ENCODE measurements at regions not wholly inside any gene's neighbourhood (a gene's known extent, or its start where the extent isn't known, plus 50 kb on each side); places are given as distances from the start of the nearest gene placed in this dataset.
"Not testable (repeated sequence)": the region's sequence is repeated elsewhere in the genome, so short reads cannot be mapped to it uniquely, and the experiment has no call there.

- in situ Hi-C loops (cut with MboI; ENCODE audit: low sequenced_read_pairs, unreplicated experiment) = no loop called here
Measured at GRCh38 chr4:54838301-54838700, 180.5 kb downstream of the KIT start.

GRCh38 chr4:54837576-54838140 lies 179.9 kb downstream of the KIT start:
- in situ Hi-C loops (cut with MboI; ENCODE audit: low sequenced_read_pairs, unreplicated experiment) = no loop called here
- TF ChIP-seq CTCF (IDR thresholded peaks at IDR 0.05; ENCODE audit: borderline replicate concordance, control extremely low read depth, extremely low read depth, insufficient read depth, missing control alignments) = no peak
- no peak for DNase-seq (ENCODE audit: low spot score)

More at GRCh38 chr4:54838301-54838700, 180.5 kb downstream of the KIT start:
- TF ChIP-seq CTCF (IDR thresholded peaks at IDR 0.05; ENCODE audit: borderline replicate concordance, control extremely low read depth, extremely low read depth, insufficient read depth, missing control alignments) = no peak
- DNase-seq (ENCODE audit: low spot score) = no peak

GRCh38 chr4:54828361-54828760 lies 170.6 kb downstream of the KIT start:
- in situ Hi-C loops (cut with MboI; ENCODE audit: low sequenced_read_pairs, unreplicated experiment); DNase-seq (ENCODE audit: low spot score): not testable (repeated sequence)

GRCh38 chr4:54823616-54824015 lies 165.9 kb downstream of the KIT start:
- no peak for DNase-seq (ENCODE audit: low spot score)
- TF ChIP-seq CTCF (IDR thresholded peaks at IDR 0.05; ENCODE audit: borderline replicate concordance, control extremely low read depth, extremely low read depth, insufficient read depth, missing control alignments) = no peak
- in situ Hi-C loops (cut with MboI; ENCODE audit: low sequenced_read_pairs, unreplicated experiment) = no loop called here

- no peak for TF ChIP-seq CTCF (IDR thresholded peaks at IDR 0.05; ENCODE audit: borderline replicate concordance, control extremely low read depth, extremely low read depth, insufficient read depth, missing control alignments)
- DNase-seq (ENCODE audit: low spot score) = no peak
- in situ Hi-C loops (cut with MboI; ENCODE audit: low sequenced_read_pairs, unreplicated experiment) = no loop called here
Measured at GRCh38 chr4:54819034-54819433, 161.3 kb downstream of the KIT start.

GRCh38 chr4:54818481-54818880 lies 160.7 kb downstream of the KIT start:
- DNase-seq (ENCODE audit: low spot score) = no peak
- no peak for TF ChIP-seq CTCF (IDR thresholded peaks at IDR 0.05; ENCODE audit: borderline replicate concordance, control extremely low read depth, extremely low read depth, insufficient read depth, missing control alignments)
- in situ Hi-C loops (cut with MboI; ENCODE audit: low sequenced_read_pairs, unreplicated experiment) = no loop called here

GRCh38 chr4:54813674-54814073 lies 155.9 kb downstream of the KIT start:
- DNase-seq (ENCODE audit: low spot score) = no peak
- in situ Hi-C loops (cut with MboI; ENCODE audit: low sequenced_read_pairs, unreplicated experiment) = no loop called here
- no peak for TF ChIP-seq CTCF (IDR thresholded peaks at IDR 0.05; ENCODE audit: borderline replicate concordance, control extremely low read depth, extremely low read depth, insufficient read depth, missing control alignments)

Data from GM13976 (cell line).